ENCODE measurements at regions not wholly inside any gene's neighbourhood (a gene's known extent, or its start where the extent isn't known, plus 50 kb on each side); places are given as distances from the start of the nearest gene placed in this dataset.

DNA sequence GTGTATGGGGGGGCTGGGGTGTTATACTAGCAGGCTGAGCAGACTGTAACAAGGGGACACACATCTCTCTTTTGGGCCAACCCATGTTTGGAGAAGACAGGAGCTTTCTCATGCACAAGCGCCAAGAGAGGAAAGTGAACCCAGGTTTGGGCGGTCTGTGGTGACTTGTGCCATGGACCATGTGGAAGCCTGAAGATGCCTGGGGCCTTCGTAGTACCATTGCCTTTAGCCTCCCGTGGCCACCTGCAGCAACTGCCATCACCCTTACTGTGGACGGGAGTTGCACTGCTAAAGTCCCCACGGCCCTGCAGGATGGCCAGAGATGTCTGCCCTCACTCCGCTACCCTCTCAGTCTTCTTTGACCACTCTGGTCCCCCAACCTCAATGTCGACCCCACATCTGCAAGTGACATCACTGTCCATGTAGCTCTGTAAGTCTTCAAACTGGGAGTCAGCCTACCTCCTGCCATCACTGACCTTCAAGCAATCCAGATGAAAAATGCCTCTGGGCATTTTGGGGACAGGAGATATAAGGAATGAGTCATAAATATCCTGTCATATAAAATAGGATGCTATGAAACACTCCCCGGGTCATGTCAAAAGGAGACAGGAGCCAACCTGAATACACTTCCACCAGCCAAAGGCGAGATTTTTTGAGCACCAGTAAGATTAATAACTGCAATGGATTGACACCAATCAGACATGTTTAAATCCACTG is 74.7 kb upstream of the C15orf39 start:
- 79 to 89% (median 87%) methylated on average over 10 of the region's 10 CpGs for WGBS, 4 donors
- Histone ChIP-seq H3K4me1 (replicated peaks in 1 of 2) (peaks cover 17 to 20% of the 10 kb centered on the region in 2 donors), H3K4me3 (no peak overlapping the region), H3K9me3 (replicated peaks in 1 of 3) (no peaks in the 10 kb centered on the region), H3K27me3 (no peaks in the 10 kb centered on the region), H3K36me3 (replicated peaks in 1 of 2) (no peaks in the 10 kb centered on the region), H3K27ac (no peak overlapping the region)
- intact Hi-C loops (cut with DNase I) = no loop called here
- DNase-seq = no peak
- TF ChIP-seq POLR2A (IDR thresholded peaks at IDR 0.05) (no peak), CTCF (IDR thresholded peaks at IDR 0.05) (no peak)

- intact Hi-C loops (cut with DNase I) = loop anchor here in 1 of 2 donors (5.0 kb wide), 1 partner anchor 73 kb away; the partner anchor contains the start of gene C15orf39
- WGBS, 4 donors = 89 to 100% (median 92%) methylated on average over 4 of the region's 4 CpGs
- H3K4me1 ChIP-seq (replicated peaks in 1 of 2) = peaks cover 6 to 10% of the 10 kb centered on the region in 2 donors
Observed at GRCh38 chr15:75129788-75130187, 71.9 kb upstream of the C15orf39 start.

GRCh38 chr15:75131269-75131643 is 70.4 kb upstream of the C15orf39 start:
- TF ChIP-seq POLR2A (IDR thresholded peaks at IDR 0.05) = no peak
- no peak for TF ChIP-seq CTCF (IDR thresholded peaks at IDR 0.05)
- no peaks in the 10 kb centered on the region for H3K36me3 ChIP-seq (replicated peaks in 1 of 2)
- H3K9me3 ChIP-seq (replicated peaks in 1 of 3) = no peaks in the 10 kb centered on the region
- peak overlapping the region in 1 of 5 donors; percentile 40 for H3K27ac ChIP-seq
- 57 to 76% (median 67%) methylated on average over 1 of the region's 1 CpG for WGBS, 4 donors
- no peak for DNase-seq
- H3K4me3 ChIP-seq = no peak overlapping the region
- no peaks in the 10 kb centered on the region for H3K27me3 ChIP-seq
- no peaks in the 10 kb centered on the region for H3K4me1 ChIP-seq (replicated peaks in 1 of 2)
- intact Hi-C loops (cut with DNase I) = loop anchor here in 1 of 2 donors (5.0 kb wide), 1 partner anchor 71 kb away; the partner anchor contains the start of gene C15orf39

More at GRCh38 chr15:75129788-75130187, 71.9 kb upstream of the C15orf39 start:
- no peak for DNase-seq
- Histone ChIP-seq H3K9me3 (replicated peaks in 1 of 3) (no peaks in the 10 kb centered on the region), H3K4me3 (no peak overlapping the region), H3K27ac (no peak overlapping the region), H3K36me3 (replicated peaks in 1 of 2) (no peaks in the 10 kb centered on the region), H3K27me3 (no peaks in the 10 kb centered on the region)
- no peak for TF ChIP-seq CTCF (IDR thresholded peaks at IDR 0.05)
- no peak for TF ChIP-seq POLR2A (IDR thresholded peaks at IDR 0.05)

DNA sequence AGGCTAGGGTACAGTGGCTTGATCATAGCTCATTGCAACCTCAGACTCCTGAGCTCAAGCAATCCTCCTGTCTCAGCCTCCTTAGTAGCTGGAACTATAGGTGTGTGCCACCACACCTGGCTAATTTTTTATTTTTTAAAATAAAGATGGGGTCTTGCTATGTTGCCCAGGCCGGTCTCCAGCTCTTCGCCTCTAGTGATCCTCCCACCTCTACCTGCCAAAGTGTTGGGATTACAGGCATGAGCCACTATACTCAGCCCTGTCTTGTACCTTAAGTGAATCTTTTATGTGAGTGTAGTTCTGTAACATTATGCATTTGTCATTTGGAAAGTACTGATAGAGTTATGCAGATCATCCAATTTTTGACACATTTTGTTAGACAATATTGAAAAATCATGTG is 66.9 kb upstream of the C15orf39 start:
- no peak overlapping the region for H3K27ac ChIP-seq
- H3K4me1 ChIP-seq (replicated peaks in 1 of 2) = peaks cover 0 to 6% of the 10 kb centered on the region in 2 donors
- H3K4me3 ChIP-seq = no peak overlapping the region
- no peak for DNase-seq
- no peaks in the 10 kb centered on the region for H3K27me3 ChIP-seq
- no peaks in the 10 kb centered on the region for H3K36me3 ChIP-seq (replicated peaks in 1 of 2)
- intact Hi-C loops (cut with DNase I) = loop anchor here in 1 of 2 donors (5.0 kb wide), 1 partner anchor 68 kb away; the partner anchor contains the start of gene C15orf39
- no peak for TF ChIP-seq POLR2A (IDR thresholded peaks at IDR 0.05)
- no peak for TF ChIP-seq CTCF (IDR thresholded peaks at IDR 0.05)
- H3K9me3 ChIP-seq (replicated peaks in 1 of 3) = no peaks in the 10 kb centered on the region
- WGBS, 4 donors = 96 to 100% (median 97%) methylated on average over 2 of the region's 2 CpGs
